AG04450 (cell line): ENCODE measurements at regions not wholly inside any gene's neighbourhood (a gene's known extent, or its start where the extent isn't known, plus 50 kb on each side); places are given as distances from the start of the nearest gene placed in this dataset.

Experiments
- CTCF ChIA-PET: fragments of 300-600, 350-600 bp; formaldehyde crosslinking; extraction: SDS; loops from one replicate; lab custom pipeline; 2022; ENCODE audit warnings: antibody characterized with exemption, inconsistent platforms; lab: Charles Lee
- POLR2A ChIA-PET: fragments of 350-600 bp; formaldehyde crosslinking; extraction: SDS; loops from one replicate; lab custom pipeline; 2021; ENCODE audit warnings: antibody characterized with exemption, inconsistent platforms; lab: Yijun Ruan, JAX
- DNase-seq: peaks from one replicate; pipeline ENCODE4 v3.0.0-alpha.2; 2011; ENCODE audit warnings: low read depth, low spot score
- H3K27ac ChIP-seq: one replicate; pipeline ENCODE4 v1.5.1; 2012; ENCODE audit warnings: low read depth, low read length, control low read depth
- H3K27me3 ChIP-seq: one replicate; pipeline ENCODE4 v1.6.0; 2012; ENCODE audit warnings: low read length; ENCODE audit not compliant: control insufficient read depth, insufficient read depth
- H3K4me3 ChIP-seq: 2 replicates; pipeline ENCODE4 v1.5.1; 2011; ENCODE audit warnings: mild to moderate bottlenecking, low read depth, low read length, control low read depth
- H3K9me3 ChIP-seq: 2 replicates; pipeline ENCODE4 v1.5.1; 2012; ENCODE audit warnings: low read length; ENCODE audit not compliant: control insufficient read depth, insufficient read depth
- CTCF ChIP-seq: IDR thresholded peaks from 2 replicates; pipeline ENCODE4 v1.5.1; 2011; ENCODE audit warnings: low read depth, low read length, control low read depth, inconsistent platforms

- ChIA-PET CTCF (no interaction called here), POLR2A (no interaction called here)
- DNase-seq: no peak
- Histone ChIP-seq H3K4me3 (no peak overlapping the region), H3K9me3 (no peaks in the 10 kb centered on the region), H3K27me3 (no peaks in the 10 kb centered on the region), H3K27ac (no peak overlapping the region)
- no peak for TF ChIP-seq CTCF
These were observed 134.6 kb downstream of the CYB561 start for GRCh38 chr17:63311416-63311937.

- no peak overlapping the region for H3K4me3 ChIP-seq
- DNase-seq: no peak
- ChIA-PET POLR2A (no interaction called here), CTCF (no interaction called here)
- no peak overlapping the region for H3K27ac ChIP-seq
- no peaks in the 10 kb centered on the region for H3K27me3 ChIP-seq
- H3K9me3 ChIP-seq: no peaks in the 10 kb centered on the region
- TF ChIP-seq CTCF: no peak
These were observed 131.3 kb downstream of the CYB561 start for GRCh38 chr17:63314761-63315160.

GRCh38 chr17:63316100-63316499 lies 130.0 kb downstream of the CYB561 start:
- ChIA-PET CTCF (no interaction called here), POLR2A (no interaction called here)
- H3K4me3 ChIP-seq: no peak overlapping the region
- TF ChIP-seq CTCF: no peak
- H3K27me3 ChIP-seq: no peaks in the 10 kb centered on the region
- H3K27ac ChIP-seq: no peak overlapping the region
- no peaks in the 10 kb centered on the region for H3K9me3 ChIP-seq
- DNase-seq: no peak

GRCh38 chr17:63317166-63317840 lies 128.8 kb downstream of the CYB561 start:
- no peaks in the 10 kb centered on the region for H3K9me3 ChIP-seq
- H3K27ac ChIP-seq: no peak overlapping the region
- no peak for DNase-seq
- ChIA-PET POLR2A (no interaction called here), CTCF (interaction anchor here (1.1 kb wide), 1 partner anchor 9 kb away, joined by 5 read pairs; no protein-coding TSS in a partner anchor)
- no peaks in the 10 kb centered on the region for H3K27me3 ChIP-seq
- no peak overlapping the region for H3K4me3 ChIP-seq
- no peak for TF ChIP-seq CTCF

GRCh38 chr17:63325808-63326207 lies 120.3 kb downstream of the CYB561 start:
- POLR2A ChIA-PET: no interaction called here
- Histone ChIP-seq H3K9me3 (no peaks in the 10 kb centered on the region), H3K27me3 (no peaks in the 10 kb centered on the region), H3K27ac (no peak overlapping the region), H3K4me3 (no peak overlapping the region)
- CTCF ChIA-PET: interaction anchor here (0.7 to 1.2 kb wide), 3 partner anchors 9 to 81 kb away, joined by 3 to 5 read pairs (median 3); no protein-coding TSS in a partner anchor
- no peak for TF ChIP-seq CTCF
- no peak for DNase-seq
